Upper lobe of left lung (tissue), 6 donors: ENCODE measurements at regions not wholly inside any gene's neighbourhood (a gene's known extent, or its start where the extent isn't known, plus 50 kb on each side); places are given as distances from the start of the nearest gene placed in this dataset.
A peak's percentile ranks its signal among the peaks of the same experiment; 100 is the strongest.
"Not testable (repeated sequence)": the region's sequence is repeated elsewhere in the genome, so short reads cannot be mapped to it uniquely, and the experiment has no call there.

Experiments
- ATAC-seq, 2 donors: fragments of 200-7000 bp; cut with Tn5 transposase; one replicate each; pipeline ENCODE4 v1.9.1; 2022; ENCODE audit warnings: mild to moderate bottlenecking in 2 of 2, moderate library complexity in 2 of 2; ENCODE audit not compliant: low FRiP score in 2 of 2
- DNase-seq, 2 donors: peaks; one replicate each; pipeline ENCODE4 v3.0.0-alpha.2; 2019 to 2020
- H3K27ac ChIP-seq, 4 donors: fragments of 200-600 bp; sonication (generic); one replicate each; pipeline ENCODE4 v1.5.1; 2016 to 2019
- H3K27me3 ChIP-seq, 4 donors: fragments of 200-600 bp; sonication (generic); one replicate each; pipeline ENCODE4 v1.5.1; 2017 to 2019
- H3K36me3 ChIP-seq, 4 donors: fragments of 200-600 bp; sonication (generic); one replicate each; pipeline ENCODE4 v1.5.1; 2016 to 2019
- H3K4me1 ChIP-seq, 4 donors: fragments of 200-600 bp; sonication (generic); one replicate each; pipeline ENCODE4 v1.5.1; 2018 to 2019
- H3K4me3 ChIP-seq, 4 donors: fragments of 200-600 bp; sonication (generic); one replicate each; pipeline ENCODE4 v1.5.1; 2017 to 2019; ENCODE audit warnings: mild to moderate bottlenecking in 2 of 4, moderate library complexity in 1 of 4
- H3K9me3 ChIP-seq, 4 donors: fragments of 200-600 bp; sonication (generic); one replicate each; pipeline ENCODE4 v1.5.1; 2018 to 2019
- EP300 ChIP-seq, 4 donors: sonication (generic); formaldehyde crosslinking; IDR thresholded peaks; one replicate each; pipeline ENCODE4 v1.5.1; 2017; ENCODE audit warnings: antibody characterized with exemption in 4 of 4, control low read depth in 2 of 4
- POLR2A ChIP-seq, 4 donors: fragments of 450-650 bp; IDR thresholded peaks; one replicate each; pipeline ENCODE4 v1.5.1; 2016 to 2017; ENCODE audit warnings: antibody characterized with exemption in 4 of 4, mild to moderate bottlenecking in 2 of 4
- POLR2AphosphoS5 ChIP-seq, 2 donors: sonication (generic); formaldehyde crosslinking; IDR thresholded peaks; one replicate each; pipeline ENCODE4 v1.5.1; 2017; ENCODE audit warnings: antibody characterized with exemption in 2 of 2
- WGBS, 2 donors: methylation state at CpG; one replicate each; pipeline ENCODE4 v1.1.5; 2017 to 2018; 5-methylcytosine and 5-hydroxymethylcytosine counted together
- TF ChIP-seq, protein P1 (sequence below), 6 experiments: fragments of 450-650 bp in 4 of 6; fragments of 200-600 bp in 2 of 6; sonication (generic) in 2 of 6; IDR thresholded peaks; one replicate each; pipeline ENCODE4 v1.5.1; 2016 to 2019; ENCODE audit warnings: antibody characterized with exemption in 6 of 6
- donor health status: DM: no; HTN: no; CAD: no; lungs with moderate emphysema.
- donor health status: DM: no; HTN: yes; CAD: no; lungs with severe emphysema.

DNA sequence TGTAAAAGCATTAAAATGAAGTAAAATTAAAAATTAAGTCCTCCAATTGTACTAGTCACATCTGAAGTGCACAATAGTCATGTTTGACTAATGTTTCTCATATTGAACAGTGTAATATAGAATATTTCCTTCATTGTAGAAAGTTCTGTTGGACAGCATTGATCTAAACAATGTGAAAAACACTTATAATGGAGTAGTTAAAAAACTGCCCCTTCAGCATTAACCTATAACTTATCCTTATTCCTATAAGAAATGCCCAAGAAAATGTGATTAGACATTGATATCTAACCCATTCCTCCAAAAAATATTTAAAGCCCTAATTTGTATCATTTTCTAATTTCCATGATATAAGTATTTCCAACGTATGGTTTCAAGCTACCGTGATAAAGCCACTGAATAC is 210.7 kb downstream of the RASSF9 start:
- DNase-seq = no peak

DNA sequence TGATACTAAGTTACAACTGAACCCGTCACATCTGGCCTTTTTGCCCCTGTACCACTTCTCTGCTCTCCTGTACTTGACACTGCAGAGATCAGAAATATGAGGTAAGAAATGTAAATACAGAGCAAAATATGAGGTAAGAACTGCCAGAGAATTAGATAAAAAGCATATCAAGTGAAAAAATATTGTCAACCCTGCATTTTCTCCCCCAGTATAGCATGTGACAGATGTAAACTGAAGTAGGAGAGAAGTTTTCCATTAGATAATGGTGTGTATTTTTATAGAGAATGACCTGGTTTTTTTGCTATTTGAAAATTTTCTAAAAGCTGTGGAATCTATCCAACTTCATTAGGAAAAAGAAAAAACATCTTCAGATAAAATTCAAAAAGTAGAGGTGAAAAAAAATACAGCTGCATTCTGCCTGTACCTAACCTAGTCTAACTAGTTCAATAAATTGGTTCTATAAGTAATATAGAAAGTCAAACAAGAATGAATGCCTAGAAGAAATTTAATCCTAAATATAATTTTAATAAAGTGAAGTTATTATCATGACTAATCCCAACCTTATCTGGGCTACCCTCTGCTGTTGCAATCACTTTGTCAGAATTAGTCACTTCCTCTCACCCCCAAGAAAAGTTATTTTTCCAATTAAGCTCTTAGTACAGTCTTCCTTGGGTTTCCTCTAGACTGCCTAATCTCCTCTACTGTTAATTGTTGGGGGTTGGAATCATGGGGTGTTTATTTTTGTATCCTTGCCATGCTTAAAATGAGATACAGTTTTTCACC is 210.0 kb downstream of the RASSF9 start:
- Histone ChIP-seq H3K27ac (no peak overlapping the region), H3K27me3 (no peaks in the 10 kb centered on the region), H3K36me3 (no peaks in the 10 kb centered on the region), H3K4me3 (no peak overlapping the region), H3K4me1 (no peaks in the 10 kb centered on the region), H3K9me3 (no peaks in the 10 kb centered on the region)
- TF ChIP-seq, protein P1, sequence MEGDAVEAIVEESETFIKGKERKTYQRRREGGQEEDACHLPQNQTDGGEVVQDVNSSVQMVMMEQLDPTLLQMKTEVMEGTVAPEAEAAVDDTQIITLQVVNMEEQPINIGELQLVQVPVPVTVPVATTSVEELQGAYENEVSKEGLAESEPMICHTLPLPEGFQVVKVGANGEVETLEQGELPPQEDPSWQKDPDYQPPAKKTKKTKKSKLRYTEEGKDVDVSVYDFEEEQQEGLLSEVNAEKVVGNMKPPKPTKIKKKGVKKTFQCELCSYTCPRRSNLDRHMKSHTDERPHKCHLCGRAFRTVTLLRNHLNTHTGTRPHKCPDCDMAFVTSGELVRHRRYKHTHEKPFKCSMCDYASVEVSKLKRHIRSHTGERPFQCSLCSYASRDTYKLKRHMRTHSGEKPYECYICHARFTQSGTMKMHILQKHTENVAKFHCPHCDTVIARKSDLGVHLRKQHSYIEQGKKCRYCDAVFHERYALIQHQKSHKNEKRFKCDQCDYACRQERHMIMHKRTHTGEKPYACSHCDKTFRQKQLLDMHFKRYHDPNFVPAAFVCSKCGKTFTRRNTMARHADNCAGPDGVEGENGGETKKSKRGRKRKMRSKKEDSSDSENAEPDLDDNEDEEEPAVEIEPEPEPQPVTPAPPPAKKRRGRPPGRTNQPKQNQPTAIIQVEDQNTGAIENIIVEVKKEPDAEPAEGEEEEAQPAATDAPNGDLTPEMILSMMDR (IDR thresholded peaks at IDR 0.05) = no peak
- no peak for TF ChIP-seq POLR2AphosphoS5 (IDR thresholded peaks at IDR 0.05)
- DNase-seq (no peak), ATAC-seq (peak in 1 of 2 donors; percentile 75)
- WGBS, 2 donors = 86 to 97% methylated on average over 1 of the region's 1 CpG

More for the DNA sequence above, 210.7 kb downstream of the RASSF9 start:
- Histone ChIP-seq H3K27me3 (no peaks in the 10 kb centered on the region), H3K27ac (no peak overlapping the region), H3K36me3 (no peaks in the 10 kb centered on the region), H3K4me3 (no peak overlapping the region), H3K4me1 (no peaks in the 10 kb centered on the region), H3K9me3 (no peaks in the 10 kb centered on the region)
- no peak for TF ChIP-seq EP300 (IDR thresholded peaks at IDR 0.05)
- TF ChIP-seq POLR2AphosphoS5 (IDR thresholded peaks at IDR 0.05) = no peak
- no peak for TF ChIP-seq POLR2A (IDR thresholded peaks at IDR 0.05)
- TF ChIP-seq, protein P1 (IDR thresholded peaks at IDR 0.05) = no peak
- ATAC-seq = no peak
- WGBS, 2 donors = 48 to 98% methylated on average over 2 of the region's 2 CpGs

DNA sequence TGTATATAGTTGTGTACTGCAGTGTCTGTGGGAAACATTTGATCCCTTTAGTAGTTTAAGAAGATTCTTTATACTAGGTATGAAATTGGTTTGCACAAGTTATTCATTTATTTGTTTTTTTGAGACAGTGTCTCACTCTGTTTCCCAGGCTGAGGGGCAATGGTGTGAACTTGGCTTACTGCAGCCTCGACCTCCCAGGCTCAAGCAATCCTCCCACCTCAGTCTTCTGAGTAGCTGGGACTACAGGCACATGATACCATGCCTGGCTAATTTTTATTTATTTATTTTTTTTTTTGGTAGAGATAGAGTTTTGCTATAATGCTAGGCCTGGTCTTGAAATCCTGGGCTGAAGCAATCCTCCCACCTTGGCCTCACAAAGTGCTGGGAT is 209.4 kb downstream of the RASSF9 start:
- H3K4me3 ChIP-seq = no peak overlapping the region
- no peaks in the 10 kb centered on the region for H3K4me1 ChIP-seq
- H3K27me3 ChIP-seq = no peaks in the 10 kb centered on the region
- no peaks in the 10 kb centered on the region for H3K36me3 ChIP-seq
- WGBS, 2 donors = 71 to 89% methylated on average over 1 of the region's 1 CpG
- TF ChIP-seq EP300 (IDR thresholded peaks at IDR 0.05) = no peak
- TF ChIP-seq POLR2A (IDR thresholded peaks at IDR 0.05) = no peak
- TF ChIP-seq, protein P1 (IDR thresholded peaks at IDR 0.05) = no peak
- TF ChIP-seq POLR2AphosphoS5 (IDR thresholded peaks at IDR 0.05) = no peak
- ATAC-seq (no peak), DNase-seq (no peak)
- H3K27ac ChIP-seq = no peak overlapping the region
- H3K9me3 ChIP-seq = no peaks in the 10 kb centered on the region

DNA sequence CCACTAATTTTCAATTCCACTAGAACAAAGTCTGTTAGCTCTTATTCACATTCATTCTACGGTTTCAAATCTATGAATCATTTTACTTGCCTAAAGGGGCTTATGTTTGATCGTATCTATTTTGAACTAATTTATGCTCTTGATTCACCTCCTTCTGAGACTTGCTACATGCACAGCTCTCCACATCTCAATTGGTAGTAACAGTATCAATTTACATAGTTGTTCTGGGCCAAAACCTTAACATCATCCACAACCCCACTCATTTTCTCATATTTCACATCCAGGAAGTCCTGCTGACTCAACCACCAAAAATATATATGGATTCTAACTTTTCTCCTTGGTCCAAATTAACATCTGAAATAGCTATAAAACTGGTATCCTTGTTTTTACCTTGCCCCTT is 208.6 kb downstream of the RASSF9 start:
- Histone ChIP-seq H3K4me1 (no peaks in the 10 kb centered on the region), H3K9me3 (no peaks in the 10 kb centered on the region), H3K36me3 (no peaks in the 10 kb centered on the region), H3K4me3 (no peak overlapping the region), H3K27me3 (no peaks in the 10 kb centered on the region), H3K27ac (no peak overlapping the region)
- no peak for ATAC-seq
- TF ChIP-seq EP300 (IDR thresholded peaks at IDR 0.05) (no peak), POLR2AphosphoS5 (IDR thresholded peaks at IDR 0.05) (no peak)
- TF ChIP-seq, protein P1 (IDR thresholded peaks at IDR 0.05) = no peak
- 86 to 92% methylated on average over 2 of the region's 2 CpGs for WGBS, 2 donors
- DNase-seq = no peak

DNA sequence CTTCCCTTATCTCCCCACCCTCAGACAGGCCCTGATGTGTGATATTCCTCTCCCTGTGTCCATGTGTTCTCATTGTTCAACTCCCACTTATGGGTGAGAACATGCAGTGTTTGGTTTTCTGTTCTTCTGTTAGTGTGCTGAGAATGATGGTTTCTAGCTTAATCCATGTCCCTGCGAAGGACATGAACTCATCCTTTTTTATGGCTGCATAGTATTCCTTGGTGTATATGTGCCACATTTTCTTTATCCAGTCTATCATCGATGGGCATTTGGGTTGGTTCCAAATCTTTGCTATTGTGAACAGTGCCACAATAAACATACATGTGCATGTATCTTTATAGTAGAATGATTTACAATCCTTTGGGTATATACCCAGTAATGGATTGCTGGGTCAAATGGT is 207.6 kb downstream of the RASSF9 start:
- WGBS, 2 donors = 91 to 96% methylated on average over 2 of the region's 2 CpGs
- DNase-seq, H3K27ac ChIP-seq, H3K4me3 ChIP-seq, H3K36me3 ChIP-seq, H3K9me3 ChIP-seq, H3K27me3 ChIP-seq, H3K4me1 ChIP-seq, ATAC-seq: not testable (repeated sequence)
